ENCODE measurements at regions not wholly inside any gene's neighbourhood (a gene's known extent, or its start where the extent isn't known, plus 50 kb on each side); places are given as distances from the start of the nearest gene placed in this dataset.

- TF ChIP-seq POLR2A (IDR thresholded peaks at IDR 0.05), result no peak
- TF ChIP-seq, protein P1, sequence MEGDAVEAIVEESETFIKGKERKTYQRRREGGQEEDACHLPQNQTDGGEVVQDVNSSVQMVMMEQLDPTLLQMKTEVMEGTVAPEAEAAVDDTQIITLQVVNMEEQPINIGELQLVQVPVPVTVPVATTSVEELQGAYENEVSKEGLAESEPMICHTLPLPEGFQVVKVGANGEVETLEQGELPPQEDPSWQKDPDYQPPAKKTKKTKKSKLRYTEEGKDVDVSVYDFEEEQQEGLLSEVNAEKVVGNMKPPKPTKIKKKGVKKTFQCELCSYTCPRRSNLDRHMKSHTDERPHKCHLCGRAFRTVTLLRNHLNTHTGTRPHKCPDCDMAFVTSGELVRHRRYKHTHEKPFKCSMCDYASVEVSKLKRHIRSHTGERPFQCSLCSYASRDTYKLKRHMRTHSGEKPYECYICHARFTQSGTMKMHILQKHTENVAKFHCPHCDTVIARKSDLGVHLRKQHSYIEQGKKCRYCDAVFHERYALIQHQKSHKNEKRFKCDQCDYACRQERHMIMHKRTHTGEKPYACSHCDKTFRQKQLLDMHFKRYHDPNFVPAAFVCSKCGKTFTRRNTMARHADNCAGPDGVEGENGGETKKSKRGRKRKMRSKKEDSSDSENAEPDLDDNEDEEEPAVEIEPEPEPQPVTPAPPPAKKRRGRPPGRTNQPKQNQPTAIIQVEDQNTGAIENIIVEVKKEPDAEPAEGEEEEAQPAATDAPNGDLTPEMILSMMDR (IDR thresholded peaks at IDR 0.05), result no peak
- TF ChIP-seq POLR2AphosphoS5 (IDR thresholded peaks at IDR 0.05), result no peak
Measured at GRCh38 chr13:62294244-62294643, 878.6 kb upstream of the PCDH20 start.

All from prostate gland (tissue), 2 donors.